ENCODE measurements at regions not wholly inside any gene's neighbourhood (a gene's known extent, or its start where the extent isn't known, plus 50 kb on each side); places are given as distances from the start of the nearest gene placed in this dataset.
A peak's percentile ranks its signal among the peaks of the same experiment; 100 is the strongest.

DNA sequence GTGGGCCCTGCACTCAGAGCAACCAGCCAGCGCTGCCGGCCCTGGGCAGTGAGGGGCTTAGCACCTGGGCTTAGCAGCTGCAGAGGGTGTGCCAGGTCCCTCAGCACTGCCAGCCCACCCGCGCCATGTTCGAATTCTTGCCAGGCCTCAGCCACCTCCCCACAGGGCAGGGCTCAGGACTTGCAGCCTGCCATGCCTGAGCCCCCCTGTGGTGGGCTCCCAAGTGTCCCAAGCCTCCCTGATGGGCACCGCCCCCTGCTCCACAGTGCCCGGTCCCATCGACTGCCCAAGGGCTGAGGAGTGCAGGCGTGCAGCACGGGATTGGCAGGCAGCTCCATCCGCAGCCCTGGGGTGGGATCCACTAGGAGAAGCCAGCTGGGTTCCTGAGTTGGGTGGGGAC lies 98.0 kb upstream of the NID2 start:
- WGBS, 4 donors: 97 to 98% (median 97%) methylated on average over 6 to 11 of the region's 11 CpGs
- Histone ChIP-seq H3K27me3 (no peaks in the 10 kb centered on the region), H3K36me3 (no peaks in the 10 kb centered on the region), H3K9me3 (peaks cover 0 to 18% (median 10%) of the 10 kb centered on the region in 12 donors), H3K27ac (no peak overlapping the region), H3K4me3 (no peak overlapping the region), H3K4me1 (no peaks in the 10 kb centered on the region)
- TF ChIP-seq, protein P1, sequence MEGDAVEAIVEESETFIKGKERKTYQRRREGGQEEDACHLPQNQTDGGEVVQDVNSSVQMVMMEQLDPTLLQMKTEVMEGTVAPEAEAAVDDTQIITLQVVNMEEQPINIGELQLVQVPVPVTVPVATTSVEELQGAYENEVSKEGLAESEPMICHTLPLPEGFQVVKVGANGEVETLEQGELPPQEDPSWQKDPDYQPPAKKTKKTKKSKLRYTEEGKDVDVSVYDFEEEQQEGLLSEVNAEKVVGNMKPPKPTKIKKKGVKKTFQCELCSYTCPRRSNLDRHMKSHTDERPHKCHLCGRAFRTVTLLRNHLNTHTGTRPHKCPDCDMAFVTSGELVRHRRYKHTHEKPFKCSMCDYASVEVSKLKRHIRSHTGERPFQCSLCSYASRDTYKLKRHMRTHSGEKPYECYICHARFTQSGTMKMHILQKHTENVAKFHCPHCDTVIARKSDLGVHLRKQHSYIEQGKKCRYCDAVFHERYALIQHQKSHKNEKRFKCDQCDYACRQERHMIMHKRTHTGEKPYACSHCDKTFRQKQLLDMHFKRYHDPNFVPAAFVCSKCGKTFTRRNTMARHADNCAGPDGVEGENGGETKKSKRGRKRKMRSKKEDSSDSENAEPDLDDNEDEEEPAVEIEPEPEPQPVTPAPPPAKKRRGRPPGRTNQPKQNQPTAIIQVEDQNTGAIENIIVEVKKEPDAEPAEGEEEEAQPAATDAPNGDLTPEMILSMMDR (IDR thresholded peaks at IDR 0.05): no peak
- no peak for TF ChIP-seq POLR2A (IDR thresholded peaks at IDR 0.05)
- intact Hi-C loops (cut with DNase I): no loop called here
- ATAC-seq (no peak), DNase-seq (no peak)

DNA sequence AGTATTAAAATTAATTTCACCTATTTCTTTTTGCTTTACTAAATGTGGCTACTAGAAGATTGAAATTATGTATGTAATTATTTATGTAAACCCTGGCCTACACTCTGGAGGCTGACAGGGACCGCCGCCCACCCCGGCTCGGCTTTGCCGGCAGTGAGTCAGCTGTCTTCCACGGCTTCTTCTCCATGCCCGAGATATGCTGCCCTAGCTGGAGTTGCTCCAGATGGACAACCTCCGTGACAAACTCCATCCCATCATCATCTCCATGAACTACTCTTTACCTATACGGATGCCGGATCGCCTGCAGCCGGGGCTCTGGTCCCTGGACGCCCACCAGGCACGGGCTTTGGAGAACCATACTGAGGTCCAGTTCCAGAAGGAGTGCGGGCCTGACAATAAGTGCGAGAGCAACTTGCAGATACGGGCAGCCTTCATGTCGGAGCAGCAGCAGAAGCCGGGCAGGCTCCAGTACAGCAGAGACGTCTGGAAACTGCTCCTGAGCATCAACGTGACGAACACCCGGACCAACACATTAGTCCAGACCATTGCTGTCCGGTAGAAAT lies 86.9 kb upstream of the NID2 start:
- TF ChIP-seq, protein P1 (IDR thresholded peaks at IDR 0.05): no peak
- TF ChIP-seq POLR2A (IDR thresholded peaks at IDR 0.05): no peak
- no peak for ATAC-seq
- WGBS, 4 donors: 94 to 96% (median 95%) methylated on average over 23 to 24 of the region's 24 CpGs
- H3K4me1 ChIP-seq: peaks cover 0 to 6% (median 0%) of the 10 kb centered on the region in 12 donors
- no peaks in the 10 kb centered on the region for H3K27me3 ChIP-seq
- intact Hi-C loops (cut with DNase I): no loop called here
- no peaks in the 10 kb centered on the region for H3K9me3 ChIP-seq
- H3K4me3 ChIP-seq: no peak overlapping the region
- no peak for DNase-seq
- H3K27ac ChIP-seq: no peak overlapping the region
- no peaks in the 10 kb centered on the region for H3K36me3 ChIP-seq

DNA sequence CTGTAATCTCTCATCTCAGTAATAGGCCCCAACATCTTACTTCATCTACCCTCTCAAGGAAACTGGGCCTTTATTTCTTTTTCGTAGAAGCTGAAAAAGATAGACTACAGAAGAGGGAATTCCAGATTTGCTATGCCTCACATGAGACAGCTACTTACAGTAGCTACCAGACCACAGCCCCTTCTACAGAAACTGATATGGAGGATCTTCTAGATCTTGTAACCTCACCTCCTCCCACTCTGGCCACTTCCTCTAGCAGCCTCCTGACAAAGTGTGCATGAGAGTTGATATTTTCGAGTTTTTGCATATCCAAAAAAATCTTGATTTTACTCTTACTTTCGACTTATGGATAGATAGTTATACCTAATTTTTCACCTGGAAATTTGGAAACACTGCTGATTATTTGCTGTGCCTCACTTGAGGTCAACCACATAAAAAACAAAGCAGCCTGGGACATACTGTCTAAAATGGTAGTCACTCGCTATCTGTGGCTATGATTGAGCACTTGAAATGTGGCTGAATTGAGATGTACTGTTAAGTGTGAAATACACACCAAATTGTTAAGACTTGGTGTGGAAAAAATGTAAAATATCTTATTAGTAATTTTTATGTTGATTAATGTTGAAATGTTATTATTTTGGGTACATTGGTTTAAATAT lies 86.3 kb upstream of the NID2 start:
- peak overlapping the region in 1 of 12 donors; percentile 64 for H3K27ac ChIP-seq
- intact Hi-C loops (cut with DNase I): no loop called here
- peaks cover 0 to 6% (median 0%) of the 10 kb centered on the region in 12 donors for H3K4me1 ChIP-seq
- no peaks in the 10 kb centered on the region for H3K27me3 ChIP-seq
- no peak for TF ChIP-seq POLR2A (IDR thresholded peaks at IDR 0.05)
- TF ChIP-seq, protein P1 (IDR thresholded peaks at IDR 0.05): no peak
- no peak for DNase-seq
- no peaks in the 10 kb centered on the region for H3K9me3 ChIP-seq
- 90 to 94% (median 92%) methylated on average over 4 of the region's 4 CpGs for WGBS, 4 donors
- ATAC-seq: no peak
- no peak overlapping the region for H3K4me3 ChIP-seq
- no peaks in the 10 kb centered on the region for H3K36me3 ChIP-seq

DNA sequence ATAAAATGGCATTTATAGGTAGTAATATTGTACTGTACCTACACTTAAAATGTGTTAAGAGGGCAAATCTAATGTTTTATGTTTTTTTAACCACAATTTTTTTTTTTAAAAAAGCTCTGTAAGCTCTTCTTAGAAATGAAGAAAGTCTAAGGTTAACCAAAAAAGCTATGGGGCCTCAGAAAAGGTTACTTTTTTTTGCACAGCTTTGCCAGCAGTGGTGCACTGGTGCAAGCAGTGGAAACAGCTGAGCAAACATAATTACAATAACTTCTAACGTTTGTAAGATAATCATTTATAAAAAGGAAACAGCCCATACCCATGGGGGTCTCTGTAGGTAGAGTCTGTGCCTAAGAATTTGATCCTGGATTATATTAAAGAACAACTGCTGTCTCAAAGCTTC lies 85.1 kb upstream of the NID2 start:
- TF ChIP-seq, protein P1 (IDR thresholded peaks at IDR 0.05): no peak
- TF ChIP-seq POLR2A (IDR thresholded peaks at IDR 0.05): no peak
- WGBS, 4 donors: 26 to 38% (median 29%) methylated on average over 1 of the region's 1 CpG
- intact Hi-C loops (cut with DNase I): no loop called here

More for the DNA sequence above, 85.1 kb upstream of the NID2 start:
- Histone ChIP-seq H3K4me3 (no peak overlapping the region), H3K4me1 (peaks cover 0 to 6% (median 0%) of the 10 kb centered on the region in 12 donors), H3K27ac (peak overlapping the region in 1 of 12 donors; percentile 64), H3K9me3 (no peaks in the 10 kb centered on the region), H3K27me3 (no peaks in the 10 kb centered on the region), H3K36me3 (no peaks in the 10 kb centered on the region)
- no peak for DNase-seq
- ATAC-seq: no peak
